ENCODE measurements at regions not wholly inside any gene's neighbourhood (a gene's known extent, or its start where the extent isn't known, plus 50 kb on each side); places are given as distances from the start of the nearest gene placed in this dataset.
"Not testable (repeated sequence)": the region's sequence is repeated elsewhere in the genome, so short reads cannot be mapped to it uniquely, and the experiment has no call there.

DNA sequence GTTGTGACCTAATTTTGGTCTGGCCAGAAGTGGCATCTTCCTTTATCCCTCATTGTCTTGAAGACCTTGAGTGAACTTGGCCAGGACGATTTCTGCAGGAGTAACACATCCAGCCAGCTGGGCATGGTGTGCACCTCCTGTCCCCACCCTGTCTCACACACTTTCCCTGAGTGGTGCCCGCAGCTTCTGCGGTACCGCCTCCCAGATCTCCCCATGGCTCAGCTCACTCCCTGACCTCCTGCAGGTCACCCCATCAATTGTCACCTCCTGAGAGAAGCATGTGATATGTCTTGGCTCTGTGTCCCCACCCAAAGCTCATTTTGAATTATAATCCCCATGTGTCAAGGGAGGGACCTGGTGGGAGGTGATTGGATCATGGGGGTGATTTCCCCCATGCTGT, 50.2 kb upstream of the TP53I11 start:
- DNase-seq: no peak

DNA sequence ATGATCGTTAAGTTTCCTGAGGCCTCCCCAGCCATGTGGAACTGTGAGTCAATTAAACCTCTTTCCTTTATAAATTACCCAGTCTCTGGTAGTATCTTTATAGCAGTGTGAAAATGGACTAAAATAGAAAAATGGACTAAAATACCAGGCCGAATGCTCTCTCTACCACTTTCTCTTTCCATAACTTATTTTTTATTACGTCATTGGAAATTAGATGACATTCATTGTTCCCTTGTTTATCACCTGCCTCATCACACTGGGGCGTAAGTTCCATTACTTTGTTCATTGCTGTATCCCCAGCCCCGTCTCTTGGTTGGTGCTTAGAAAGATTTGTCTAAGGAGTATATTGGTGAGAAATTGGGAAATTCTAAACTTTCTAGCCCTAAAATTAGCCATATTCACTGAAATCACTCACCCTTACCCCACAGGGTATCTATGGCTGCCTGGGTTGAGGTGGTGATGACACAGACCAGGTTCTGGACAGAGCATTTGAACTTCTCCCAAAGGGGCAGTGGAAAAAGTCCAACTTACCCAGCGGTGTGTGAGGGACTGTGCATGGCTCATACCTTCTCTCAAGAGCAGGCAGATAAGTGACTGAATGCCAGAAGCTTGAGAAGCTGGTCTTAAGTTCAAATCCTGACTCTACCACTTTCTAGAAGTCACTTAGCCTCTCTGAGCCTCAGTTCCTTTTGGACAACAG, 50.9 kb upstream of the TP53I11 start:
- DNase-seq: no peak

DNA sequence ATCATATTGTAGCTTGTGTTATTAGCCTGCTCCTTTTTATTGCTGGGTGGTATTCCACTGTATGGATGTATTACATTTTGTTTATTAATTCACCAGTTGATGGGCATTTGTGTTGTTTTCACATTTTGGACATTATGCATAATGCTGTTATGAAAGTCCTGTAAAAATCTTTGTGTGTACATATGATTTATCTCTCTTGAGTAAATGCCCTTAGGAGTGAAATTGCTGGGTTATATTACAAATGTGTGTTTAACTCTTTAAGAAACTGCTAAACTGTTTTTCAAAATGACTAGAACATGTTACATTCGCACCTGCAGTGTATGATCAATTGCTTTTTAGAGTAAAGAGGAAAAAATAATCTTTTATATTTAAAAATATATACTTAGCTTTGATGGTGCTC, 54.4 kb upstream of the TP53I11 start:
- no peak for DNase-seq

DNA sequence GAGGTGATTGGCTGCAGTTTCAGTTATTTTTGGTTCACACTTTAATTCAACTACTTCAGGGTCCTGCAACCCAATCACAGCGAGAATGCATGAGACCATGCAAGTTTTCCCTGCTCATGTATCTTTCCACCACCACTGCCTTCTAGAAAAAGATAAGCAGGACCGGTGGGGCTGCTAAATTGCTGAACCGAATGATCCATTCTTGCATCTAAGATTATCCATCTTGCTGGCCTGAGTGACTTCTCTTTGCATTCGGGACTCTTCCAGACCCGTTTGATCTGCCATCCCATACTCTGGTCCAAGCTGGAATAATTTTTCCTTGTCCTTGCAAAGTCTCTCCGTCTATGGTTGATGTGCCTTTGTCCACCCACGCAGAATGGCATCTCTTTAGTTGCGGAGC, 56.3 kb upstream of the TP53I11 start:
- DNase-seq: no peak

DNA sequence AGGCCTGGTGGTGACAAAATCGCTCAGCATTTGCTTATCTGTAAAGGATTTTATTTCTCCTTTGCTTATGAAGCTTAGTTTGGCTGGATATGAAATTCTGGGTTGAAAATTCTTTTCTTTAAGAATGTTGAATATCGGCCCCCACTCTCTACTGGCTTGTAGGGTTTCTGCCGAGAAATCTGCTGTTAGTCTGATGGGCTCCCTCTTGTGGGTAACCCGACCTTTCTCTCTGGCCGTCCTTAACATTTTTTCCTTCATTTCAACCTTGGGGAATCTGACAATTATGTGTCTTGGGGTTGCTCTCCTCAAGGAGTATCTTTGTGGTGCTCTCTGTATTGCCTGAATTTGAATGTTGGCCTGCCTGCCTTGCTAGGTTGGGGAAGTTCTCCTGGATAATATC, 65.3 kb upstream of the TP53I11 start:
- not testable (repeated sequence) for DNase-seq

DNA sequence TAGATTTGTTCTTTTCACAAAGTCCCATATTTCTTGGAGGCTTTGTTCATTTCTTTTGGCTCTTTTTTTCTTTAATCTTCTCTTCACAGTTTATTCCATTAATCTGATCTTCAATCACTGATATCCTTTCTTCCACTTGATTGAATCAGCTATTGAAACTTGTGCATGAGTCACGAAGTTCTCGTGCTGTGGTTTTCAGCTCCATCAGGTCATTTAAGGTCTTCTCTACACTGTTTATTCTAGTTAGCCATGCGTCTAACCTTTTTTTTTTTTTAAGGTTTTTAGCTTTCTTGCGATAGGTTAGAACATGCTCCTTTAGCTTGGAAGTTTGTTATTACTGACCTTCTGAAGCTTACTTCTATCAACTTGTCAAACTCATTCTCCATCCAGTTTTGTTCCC, 65.8 kb upstream of the TP53I11 start:
- DNase-seq: not testable (repeated sequence)

DNA sequence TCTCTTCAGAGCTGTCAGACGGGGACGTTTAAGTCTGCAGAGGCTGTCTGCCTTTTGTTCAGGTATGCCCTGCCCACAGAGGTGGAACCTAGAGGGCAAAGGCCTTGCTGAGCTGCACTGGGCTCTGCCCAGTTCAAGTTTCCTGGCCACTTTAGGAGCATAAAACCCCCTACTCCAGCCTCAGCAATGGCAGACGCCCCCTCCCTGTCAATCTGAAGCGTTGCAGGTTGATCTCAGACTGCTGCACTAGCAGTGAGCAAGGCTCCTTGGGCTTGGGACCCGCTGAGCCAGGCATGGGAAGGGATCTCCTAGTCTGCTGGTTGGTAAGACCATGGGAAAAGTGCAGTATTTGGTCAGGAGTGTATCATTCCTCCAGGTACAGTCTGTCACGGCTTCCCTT, 66.6 kb upstream of the TP53I11 start:
- DNase-seq: no peak

DNA sequence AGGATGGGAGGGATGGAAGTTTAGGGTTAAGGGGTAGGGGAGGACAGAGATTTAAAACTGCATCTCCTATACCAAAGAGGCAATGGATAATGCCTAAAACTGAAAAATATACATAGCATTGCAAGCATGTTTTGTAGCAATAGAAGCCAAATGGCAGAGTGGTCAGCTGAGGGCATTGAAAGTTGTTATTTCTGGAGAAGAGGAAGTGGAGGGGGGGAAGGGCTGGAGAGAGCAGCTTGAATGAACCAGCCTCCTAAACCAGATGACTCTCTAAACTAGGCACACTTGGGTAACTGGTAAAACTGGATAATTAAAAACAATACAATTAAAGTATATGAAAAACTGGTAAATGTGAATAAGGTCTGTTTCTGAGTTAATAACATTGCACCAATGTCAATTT, 70.3 kb upstream of the TP53I11 start:
- no peak for DNase-seq

DNA sequence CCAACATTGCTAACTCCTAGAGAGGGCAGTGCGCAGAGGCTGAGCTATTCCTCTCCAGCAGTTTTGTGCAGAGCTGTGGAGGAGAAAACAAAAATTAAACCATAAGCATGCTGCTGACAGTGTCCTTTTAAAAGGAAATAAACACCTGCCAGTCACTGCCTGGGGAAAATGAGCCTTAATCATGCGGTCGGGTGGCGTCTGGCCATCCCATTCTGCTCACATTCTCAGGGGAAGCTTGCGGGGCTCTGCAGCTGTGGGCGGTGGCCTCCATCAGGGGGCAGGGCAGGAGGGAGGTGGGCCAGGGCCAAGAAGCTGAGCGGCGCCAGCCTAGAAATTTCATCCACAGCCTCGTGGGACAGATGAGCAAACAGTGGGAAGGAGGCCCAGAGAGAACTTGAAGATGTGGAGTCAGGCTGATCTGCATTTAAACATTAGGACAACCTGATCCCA, 71.0 kb upstream of the TP53I11 start:
- DNase-seq: no peak

DNA sequence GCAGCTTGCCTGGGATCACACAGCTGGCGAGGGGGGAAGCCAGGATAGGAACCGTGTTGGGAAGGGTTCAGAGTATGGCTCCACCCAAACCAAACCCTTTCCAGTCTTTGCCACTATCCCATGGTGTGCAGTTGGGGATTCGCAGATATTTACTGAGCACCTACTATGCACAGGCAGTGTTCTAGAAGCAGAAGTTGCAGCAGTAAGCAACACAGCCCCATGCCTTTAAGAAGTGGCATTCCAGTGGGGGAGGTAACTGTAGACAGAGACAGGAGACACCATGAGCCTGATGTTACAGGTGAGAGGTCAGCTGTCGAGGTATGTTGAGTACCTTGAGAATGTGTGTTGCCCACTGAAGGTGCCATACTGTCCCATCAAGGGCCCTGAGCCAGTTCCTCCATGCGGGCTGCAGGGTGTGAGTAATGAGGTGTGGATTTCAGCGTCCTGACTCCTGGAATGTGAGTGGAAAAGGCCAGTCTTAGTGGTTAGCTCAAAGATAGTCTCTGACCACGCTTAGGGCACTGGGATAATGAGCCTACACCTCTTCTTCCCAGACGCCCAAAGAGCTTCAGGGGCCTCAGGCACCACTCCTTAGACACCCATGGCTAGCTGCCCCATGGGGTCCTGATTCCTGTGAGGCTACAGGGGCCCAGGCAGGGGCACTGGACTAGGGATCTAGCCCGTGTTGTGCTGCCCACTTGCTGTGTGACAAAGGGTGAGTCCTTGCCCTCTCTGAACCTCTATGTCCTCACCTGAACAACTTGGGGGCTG, 71.8 kb upstream of the TP53I11 start:
- DNase-seq: no peak

DNA sequence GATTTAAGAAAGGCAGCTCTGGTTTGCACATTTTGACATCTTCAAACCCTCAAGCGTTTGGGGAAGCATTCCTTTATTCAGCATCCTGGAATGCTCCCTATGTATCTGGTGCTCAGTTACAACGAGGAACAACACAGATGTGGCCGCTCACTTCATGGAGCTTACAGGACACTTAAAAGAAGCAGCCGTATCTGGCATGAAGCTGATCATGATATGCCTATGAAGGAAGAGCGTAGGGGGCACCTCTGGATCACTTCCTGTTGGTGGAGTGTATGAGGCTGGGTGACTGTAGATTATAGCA, 72.3 kb upstream of the TP53I11 start:
- no peak for DNase-seq

DNA sequence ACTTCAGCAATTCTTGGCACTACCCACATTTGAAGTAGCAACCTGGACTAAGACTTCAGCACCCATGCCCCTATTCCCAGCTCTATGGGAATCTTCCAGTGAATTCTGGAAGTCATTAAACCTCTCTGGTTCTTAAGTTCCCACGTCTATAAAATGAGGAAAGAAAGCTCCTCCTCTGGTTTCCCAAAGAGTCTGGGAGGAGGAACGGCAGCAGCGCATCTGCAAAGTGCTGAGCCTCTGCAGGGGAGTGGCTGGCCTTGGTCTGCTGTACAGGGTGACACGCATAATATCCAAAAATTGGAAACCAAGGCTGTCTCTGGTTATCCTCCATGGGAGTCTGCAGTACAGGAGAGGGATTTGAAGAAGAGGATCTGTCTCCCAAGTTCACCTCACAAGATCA, 73.6 kb upstream of the TP53I11 start:
- no peak for DNase-seq

DNA sequence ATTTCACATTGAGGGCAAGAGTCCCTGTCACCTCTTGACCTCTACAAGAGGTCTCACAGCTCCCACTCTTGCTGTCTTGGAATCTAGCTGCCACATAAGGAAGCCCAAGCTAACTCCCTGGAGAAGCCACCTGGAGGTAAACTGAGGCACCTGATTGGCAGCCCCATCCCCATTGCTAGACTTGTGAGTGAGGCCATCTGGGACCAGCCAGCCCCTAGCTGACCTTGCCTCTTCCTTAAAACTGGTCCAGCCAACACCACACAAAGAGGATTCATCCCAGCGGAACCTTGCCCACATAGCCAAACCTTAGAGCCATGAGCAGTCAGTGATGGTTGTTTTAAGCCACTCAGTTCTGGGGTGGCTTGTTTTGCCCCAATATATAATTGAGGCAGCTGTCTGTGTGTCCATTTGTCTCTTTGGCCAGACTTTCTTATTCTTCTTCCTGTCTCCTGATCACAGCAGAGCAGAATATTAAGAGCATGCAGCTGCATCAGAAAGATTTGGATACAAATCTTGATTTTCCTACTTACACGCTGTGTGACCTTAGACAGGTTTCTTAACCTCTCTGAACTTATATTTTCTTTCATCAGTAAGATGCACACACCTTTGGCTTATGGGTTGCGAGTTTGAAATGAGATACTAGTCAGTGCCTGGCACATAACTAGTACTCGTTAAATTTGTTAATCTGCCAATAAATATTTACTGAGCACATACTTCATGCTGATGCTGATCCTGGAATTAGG, 74.3 kb upstream of the TP53I11 start:
- no peak for DNase-seq

DNA sequence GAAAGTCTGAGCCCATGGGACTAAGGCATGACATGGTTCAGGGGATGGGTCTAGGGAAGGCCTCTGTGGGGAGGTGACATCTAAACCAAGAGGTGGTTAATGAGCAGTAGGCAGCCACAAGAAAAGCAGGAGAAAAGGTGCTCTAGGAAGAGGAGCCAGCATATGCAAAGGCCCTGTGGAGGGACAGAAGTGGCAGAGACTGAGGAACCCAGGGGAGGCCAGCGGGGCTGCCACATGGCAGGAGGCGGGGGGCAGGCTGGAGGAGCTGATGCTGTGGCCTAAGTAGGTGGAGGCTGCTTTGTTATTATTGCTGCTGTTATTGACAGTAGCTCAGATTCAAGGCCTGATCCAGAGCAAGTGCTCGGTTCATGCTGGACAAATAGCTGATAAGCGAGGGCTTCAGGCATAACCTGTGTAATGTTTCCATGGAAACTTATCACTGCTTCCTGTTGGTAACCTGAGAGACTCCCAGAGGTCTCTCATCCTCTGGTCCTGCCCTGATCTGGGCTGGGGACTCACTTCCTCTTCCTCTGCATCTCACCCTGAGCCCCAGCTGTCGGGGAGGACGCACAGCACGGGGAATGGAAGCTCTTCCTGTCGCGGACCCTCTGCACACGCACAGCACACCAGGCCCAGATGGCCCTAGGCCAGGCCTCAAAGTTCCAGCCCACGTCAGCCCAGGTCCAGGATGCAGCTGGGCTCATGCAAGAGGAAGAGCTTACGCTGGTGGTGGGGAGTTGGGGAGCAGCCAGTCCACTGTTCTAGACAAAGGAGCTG, 75.2 kb upstream of the TP53I11 start:
- DNase-seq: no peak

DNA sequence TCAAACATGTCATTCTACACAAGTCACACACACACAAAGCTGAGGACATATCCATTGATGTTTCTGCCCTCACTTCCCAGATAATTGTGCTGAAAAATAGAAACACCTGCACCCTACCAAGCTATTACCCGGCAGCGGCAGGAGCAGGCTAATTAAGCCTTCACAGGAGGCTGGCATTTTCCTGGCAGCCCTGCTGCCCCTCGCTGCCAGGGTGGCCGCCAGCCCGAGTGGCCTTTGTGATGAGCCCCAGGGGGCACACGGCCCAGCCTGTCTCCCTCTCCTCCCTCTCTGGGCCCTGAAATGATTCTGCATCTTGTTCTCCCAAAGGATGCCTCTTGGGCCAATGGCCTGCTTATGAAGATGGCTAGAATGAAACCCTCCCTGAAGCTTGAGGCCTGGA, 76.2 kb upstream of the TP53I11 start:
- DNase-seq: no peak

DNA sequence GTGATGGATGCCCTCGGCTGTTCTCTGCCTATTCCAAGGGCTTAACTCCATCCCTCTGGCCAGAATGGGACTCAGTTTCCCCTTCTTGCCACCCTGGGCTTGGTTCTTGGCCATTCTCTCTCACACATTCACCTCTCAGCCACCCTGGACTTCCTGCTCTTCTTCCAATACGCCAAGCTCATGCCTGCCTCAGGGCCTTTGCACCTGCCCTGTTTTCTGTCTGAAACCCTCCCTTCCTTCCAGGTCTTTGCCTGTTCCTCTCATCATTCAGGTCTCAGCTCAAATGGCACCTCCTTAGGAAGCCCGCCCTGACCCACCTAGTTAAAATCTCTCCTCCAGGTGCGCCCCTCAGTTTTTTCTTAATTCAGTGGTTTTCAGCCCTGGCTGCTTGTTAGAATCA, 76.6 kb upstream of the TP53I11 start:
- DNase-seq: no peak

DNA sequence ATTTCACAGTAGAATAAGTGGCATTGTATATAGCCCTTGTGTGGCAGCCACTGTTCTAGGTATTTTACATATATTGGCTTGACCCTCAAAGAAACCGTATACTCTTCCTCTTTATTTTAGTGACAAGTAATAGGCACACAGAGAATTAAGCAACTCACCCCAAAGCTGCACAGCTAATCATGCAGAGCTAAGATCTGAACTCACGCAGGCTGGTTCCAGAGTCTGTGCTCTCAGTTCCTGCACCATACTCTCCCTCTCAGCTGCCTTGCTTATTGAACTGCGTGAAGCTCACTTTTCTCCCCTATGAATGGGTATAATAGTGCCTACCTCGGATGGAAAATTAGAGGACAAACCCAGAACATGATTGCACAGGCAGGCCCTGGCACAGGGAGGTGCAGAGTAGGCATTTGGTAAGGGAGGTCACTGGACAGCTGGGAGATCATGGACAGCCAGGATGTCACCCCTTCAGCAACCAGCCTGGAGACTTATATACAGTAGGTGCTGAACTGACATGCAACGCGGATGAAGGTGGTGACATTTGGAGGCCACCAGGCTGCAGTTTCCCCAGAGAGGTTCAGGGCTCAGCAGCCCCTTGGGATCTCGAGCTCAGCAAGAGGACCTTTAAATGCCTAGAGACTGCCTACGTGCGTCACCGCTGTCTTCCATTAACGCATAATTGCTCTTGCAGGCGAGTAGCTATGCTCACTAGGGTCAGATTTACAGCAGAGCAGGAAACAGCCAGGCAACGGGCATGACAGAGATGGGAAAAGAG, 78.4 kb upstream of the TP53I11 start:
- DNase-seq: no peak

DNA sequence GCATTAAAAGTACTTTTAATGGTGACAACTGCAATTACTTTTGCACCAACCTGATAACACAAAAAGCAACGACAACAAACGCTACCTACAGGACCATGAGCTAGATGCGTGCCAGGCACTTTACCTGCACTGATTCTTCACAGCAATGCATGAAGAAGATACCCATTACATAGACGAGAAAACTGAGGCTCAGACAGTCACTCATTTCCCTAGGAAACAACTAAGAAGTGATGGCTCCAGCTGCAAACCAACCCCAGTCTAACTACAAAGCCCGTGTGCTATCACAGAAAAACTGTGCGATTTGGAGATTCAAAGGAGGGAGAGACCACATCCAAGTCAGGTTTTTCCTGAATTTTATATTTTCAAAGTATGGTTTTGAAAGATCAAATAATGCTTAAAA, 80.1 kb upstream of the TP53I11 start:
- DNase-seq: no peak

DNA sequence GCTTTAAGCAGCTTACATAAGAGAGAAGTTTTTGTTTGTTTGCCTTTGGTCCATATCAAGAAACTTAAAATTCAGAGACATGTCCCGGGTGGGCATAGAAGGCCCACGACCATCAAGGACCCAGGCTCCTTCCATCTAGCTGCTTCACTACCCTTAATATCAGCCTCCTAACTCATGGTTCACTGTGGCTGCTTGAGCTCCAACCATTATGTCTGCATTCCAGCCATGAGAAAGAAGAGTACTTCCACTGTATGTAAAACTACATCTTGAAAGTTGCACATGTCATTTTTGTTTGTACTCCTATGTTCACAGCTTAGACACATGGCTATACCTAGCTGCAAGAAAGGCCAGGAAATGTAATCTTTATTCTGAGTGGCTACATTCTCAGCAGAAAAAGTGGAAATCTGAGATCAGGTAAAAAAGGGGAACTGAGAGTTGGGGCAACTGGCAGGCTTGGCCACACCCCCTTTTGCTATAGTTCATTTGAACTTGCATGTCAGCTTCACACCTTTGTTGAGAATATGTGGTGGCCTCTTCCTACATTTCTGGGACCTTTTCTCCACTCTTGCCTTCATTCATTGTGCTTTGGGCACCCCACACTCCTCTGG, 81.3 kb upstream of the TP53I11 start:
- no peak for DNase-seq

DNA sequence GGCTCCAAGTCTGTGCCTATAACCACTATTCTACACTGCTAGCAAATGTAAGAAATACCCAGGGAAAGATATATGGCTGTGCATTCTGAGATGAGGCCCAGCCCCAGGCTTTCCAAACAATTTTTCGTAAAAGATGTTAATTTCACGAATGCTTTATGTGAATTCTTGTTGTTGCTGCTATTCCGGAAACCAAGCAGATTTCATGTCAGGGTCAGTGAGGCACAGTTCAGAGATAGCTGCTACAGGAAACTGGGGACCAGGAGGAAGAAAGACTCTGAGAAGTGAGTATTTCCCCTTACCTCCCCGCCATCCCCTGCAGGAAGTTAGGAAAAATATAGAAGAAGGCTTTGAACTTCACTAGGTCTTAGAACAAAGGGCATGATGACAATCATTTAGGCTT, 84.7 kb upstream of the TP53I11 start:
- no peak for DNase-seq

DNA sequence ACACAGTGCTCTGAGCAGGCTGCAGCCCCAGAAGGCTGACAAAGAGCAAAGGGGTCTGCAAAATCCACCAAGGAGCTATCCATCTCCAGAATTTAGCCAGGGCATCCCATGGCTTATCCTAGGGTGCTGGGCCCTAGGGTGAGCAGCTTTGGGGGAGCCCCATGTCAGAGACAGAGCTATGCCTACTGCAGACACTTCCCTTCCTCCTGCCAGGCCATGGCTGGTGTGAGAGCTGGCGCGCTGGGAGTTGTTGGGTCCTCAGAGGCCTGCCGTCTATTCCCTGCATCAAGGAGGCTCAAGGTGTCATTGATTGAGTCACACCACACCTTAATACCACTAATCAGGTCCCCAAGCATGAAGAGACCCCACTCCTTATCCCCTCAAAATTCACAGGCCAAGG, 85.3 kb upstream of the TP53I11 start:
- DNase-seq: no peak

DNA sequence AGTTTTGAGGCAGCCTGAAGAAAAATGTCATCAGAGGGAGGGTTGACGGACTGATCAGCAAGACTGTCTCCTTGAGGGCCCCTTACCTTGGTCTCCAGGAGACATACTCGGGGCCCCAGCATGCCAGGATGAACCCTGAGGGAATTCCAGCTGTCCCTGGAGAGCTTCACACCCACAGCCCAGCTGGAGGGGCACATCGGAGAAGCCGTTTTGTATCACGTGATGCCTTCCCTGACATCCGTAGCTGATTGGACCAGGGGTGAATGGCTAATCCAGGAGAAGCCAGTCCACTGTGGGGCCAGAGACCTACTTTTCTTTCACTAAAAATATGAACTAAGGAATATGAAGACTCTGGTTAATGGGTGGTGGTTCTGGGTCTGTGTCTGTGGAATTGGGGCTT, 86.0 kb upstream of the TP53I11 start:
- DNase-seq: no peak
